DMS153 treated with DMSO at 0.1 percent for 48 hours (cell line): ENCODE measurements at regions not wholly inside any gene's neighbourhood (a gene's known extent, or its start where the extent isn't known, plus 50 kb on each side); places are given as distances from the start of the nearest gene placed in this dataset.

Experiments
- DNase-seq: peaks from one replicate; lab custom pipeline; 2025; ENCODE audit not compliant: unreplicated experiment; lab: John Stamatoyannopoulos, UW

- DNase-seq, result no peak
These were observed 50.2 kb upstream of the CDK1 start for GRCh38 chr10:60728056-60728455.

DNA sequence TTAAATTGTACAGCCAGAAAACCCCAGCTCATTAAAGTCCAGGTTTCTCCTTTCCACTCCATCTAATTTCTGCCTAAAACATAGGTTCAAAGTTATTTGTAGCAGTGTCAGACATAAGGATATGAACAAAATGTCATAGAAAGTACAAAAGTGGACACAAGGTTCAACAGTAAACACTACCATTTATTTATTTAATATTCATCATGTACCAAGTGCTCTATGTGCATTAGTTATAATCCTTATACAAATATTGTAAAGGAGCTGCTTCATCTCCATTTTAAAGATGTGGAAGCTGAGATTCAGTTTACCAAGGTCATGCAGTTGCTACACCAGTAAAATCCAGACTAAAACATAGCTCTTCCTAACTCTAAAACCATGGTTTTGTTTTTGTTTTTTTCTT lies 52.0 kb upstream of the CDK1 start:
- DNase-seq, result no peak

- no peak for DNase-seq
These were observed 55.7 kb upstream of the CDK1 start for GRCh38 chr10:60722623-60723022.

- DNase-seq, result no peak
These were observed 58.6 kb upstream of the CDK1 start for GRCh38 chr10:60719721-60720120.

DNA sequence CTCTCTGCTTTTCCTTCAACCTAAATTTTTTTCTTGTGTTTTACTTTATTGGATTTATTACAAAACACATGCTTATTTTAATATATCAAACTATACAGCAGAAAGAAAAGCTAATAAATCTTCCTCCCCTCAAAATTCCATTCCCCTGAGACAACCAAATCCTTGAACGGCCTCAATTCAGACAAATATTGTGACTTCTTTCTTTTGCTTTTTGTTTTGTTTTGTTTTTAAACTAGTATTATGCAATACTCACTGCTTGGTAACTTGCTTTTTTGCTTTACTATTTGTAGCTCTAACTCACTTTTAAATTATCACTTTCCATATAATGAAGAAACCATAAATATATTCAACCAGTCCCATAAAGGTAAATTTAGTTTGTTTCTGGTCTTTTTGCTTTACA lies 59.4 kb upstream of the CDK1 start:
- no peak for DNase-seq

- DNase-seq, result no peak
These were observed 60.4 kb upstream of the CDK1 start for GRCh38 chr10:60717852-60718251.

DNA sequence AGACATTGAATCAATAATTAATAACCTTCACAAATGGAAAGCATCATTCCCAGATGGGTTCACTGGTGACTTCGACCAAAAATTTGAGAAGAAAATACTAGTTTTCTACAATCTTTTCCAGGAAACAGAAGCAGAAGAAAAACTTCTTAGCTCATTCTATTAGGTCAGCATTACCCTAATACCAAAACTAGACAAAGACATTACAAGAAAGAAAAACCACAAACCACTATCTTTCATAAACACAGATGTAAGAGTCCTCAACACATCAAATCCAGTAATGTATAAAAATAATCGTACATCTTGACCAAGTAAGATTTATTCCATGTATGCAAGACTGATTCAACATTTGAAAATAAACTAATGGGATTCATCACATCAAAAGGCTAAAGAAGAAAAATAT lies 64.0 kb upstream of the CDK1 start:
- no peak for DNase-seq

GRCh38 chr10:60711496-60711895 lies 66.8 kb upstream of the CDK1 start:
- DNase-seq, result no peak

- DNase-seq, result no peak
These were observed 68.2 kb upstream of the CDK1 start for GRCh38 chr10:60710041-60710440.

DNA sequence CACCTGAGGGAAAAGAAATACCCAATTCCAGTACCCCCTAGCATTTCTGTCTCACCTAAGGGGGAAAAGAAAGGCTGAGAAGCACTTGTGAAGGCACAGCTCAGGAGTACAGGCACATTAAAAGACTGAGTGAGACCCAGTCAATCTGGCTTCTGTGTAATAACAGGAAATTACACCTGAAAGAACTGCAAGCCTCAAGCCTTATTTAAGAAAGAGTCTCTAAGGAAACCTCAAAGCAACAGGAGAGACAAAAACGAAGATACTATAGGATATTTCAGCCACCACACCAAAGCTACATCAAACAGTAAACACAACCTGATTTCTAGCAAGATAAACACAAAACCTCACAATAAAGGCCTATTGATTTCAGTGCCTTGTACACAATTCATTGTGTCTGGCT lies 69.6 kb upstream of the CDK1 start:
- DNase-seq, result no peak

- DNase-seq, result no peak
These were observed 70.4 kb upstream of the CDK1 start for GRCh38 chr10:60707841-60708240.

DNA sequence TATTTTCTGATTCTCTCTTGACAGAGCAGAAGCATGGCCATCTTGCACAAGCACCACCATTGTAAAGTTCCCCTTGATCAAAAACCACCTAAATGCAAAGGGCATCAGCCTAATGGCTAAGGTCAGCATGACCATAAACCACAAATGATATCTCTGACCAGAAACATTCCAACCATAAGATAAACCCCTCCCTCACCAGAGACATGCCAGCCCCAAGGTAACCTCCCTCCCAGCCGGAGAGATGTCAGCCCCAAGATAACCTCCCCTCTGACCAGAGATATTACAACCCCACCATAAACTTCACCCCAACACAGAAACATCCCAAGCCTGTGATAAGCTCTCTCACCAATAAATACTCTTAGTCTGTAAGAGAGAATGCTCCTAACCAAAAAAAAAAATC lies 72.1 kb upstream of the CDK1 start:
- DNase-seq, result no peak

GRCh38 chr10:60705376-60705775 lies 72.9 kb upstream of the CDK1 start:
- no peak for DNase-seq

DNA sequence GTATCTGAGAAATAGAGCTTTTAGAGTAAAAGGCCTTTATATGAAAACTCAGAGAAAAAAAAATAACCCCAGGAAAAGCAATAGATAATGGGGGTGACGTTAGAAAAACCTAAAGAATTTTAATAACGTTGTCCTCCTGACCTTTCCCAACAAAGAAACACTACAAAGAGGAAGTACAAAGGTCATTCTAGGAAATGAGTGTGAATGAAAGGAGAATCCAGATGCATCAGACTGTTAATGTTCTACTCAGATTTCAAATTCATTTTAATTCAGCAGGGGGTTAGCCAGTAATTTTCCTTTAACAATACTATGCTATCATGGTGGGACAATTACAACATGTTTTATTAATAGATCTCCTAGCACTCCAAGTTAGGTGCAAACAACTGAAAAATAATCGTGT lies 73.8 kb upstream of the CDK1 start:
- DNase-seq, result peak; percentile 6

- no peak for DNase-seq
These were observed 74.8 kb upstream of the CDK1 start for GRCh38 chr10:60703266-60704041.

- DNase-seq, result no peak
These were observed 90.6 kb upstream of the CDK1 start for GRCh38 chr10:60687679-60688078.

DNA sequence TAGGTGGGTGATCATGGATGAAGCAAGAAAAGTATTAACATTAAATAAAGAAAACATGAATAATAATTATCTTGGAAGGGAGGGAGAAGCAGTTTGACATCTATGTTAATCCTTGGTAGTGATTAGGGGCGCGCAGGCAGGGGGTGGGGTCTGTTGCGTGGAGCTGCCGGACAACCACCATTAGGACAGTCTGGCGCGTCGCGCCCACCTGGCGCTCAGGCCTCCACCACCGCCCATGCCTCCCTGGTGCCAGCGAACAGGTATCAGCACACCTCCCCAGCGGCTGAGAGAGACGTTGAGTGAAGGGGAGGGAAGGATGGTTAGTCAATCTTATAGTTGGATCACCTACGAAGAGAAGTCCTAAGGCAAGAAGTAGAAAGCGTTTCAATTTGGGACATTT lies 94.2 kb upstream of the CDK1 start:
- no peak for DNase-seq

GRCh38 chr10:60681103-60681502 lies 97.2 kb upstream of the CDK1 start:
- DNase-seq, result no peak

DNA sequence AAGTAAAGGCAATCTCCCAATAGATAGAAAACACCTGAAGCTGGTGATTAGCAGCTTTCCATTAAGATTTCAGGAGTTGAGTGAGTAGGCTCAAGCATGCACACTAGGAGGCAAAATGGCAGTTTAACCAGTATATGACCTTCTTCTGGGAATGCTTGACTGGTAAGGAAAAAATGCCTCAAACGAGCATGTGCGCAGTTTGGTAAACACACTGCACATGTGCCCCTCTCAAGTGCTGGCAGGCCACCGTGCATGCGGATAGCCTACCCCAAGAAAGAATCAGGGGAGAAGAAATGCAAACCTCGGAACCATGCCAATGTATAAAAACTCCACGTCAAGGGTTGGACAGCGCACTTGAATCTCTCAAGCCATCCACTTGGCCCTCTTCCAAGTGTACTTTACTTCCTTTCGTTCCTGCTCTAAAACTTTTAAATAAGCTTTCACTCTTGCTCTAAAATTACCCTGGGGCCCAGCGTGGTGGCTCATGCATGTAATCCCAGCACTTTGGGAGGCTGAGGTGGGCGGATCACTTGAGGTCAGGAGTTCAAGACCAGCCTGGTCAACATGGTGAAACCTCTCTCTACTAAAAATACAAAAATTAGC lies 98.8 kb upstream of the CDK1 start:
- DNase-seq, result no peak

DNA sequence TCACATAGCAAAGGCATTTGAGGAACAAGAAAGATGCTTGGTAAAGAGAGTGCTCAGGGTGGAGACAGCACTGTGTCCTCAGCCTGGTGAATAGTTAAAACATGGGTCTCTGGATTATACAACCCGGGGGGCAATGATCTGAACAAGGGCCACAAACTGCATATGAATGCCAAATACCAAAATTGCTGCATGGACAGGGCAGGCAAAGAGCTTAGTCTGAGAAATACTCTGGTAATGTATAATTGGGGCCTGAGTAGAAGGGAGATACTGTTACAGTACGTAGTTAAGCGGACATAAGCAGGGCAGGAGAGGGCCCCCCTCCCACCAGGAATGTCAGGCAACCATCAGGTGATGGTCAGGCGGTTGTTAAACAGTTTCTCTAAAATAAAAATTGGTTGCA lies 99.3 kb upstream of the CDK1 start:
- DNase-seq, result no peak

- no peak for DNase-seq
These were observed 100.6 kb upstream of the CDK1 start for GRCh38 chr10:60677531-60678129.

GRCh38 chr10:60675236-60675635 lies 103.0 kb upstream of the CDK1 start:
- DNase-seq, result no peak

DNA sequence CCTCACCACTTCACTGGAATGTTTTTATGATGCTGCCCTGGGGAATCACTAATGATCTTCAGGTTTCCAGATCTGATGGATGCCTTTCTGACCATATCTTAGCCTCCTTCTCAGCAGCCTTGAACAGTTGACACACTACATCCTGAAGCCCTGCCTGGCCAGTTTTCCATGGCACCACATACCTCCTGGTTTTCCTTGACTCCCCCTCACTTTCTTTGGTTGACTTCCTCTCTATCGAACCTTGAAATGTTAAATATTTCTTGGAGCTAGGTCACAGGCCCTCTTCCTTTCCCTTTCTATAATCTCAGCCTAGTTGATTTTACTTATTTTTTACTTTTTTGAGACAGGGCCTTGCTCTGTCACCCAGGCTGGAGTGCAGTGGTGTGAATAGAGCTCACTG lies 108.8 kb upstream of the CDK1 start:
- DNase-seq, result no peak
